Activated naive CD8-positive, alpha-beta T cell treated with anti-CD3 and anti-CD28 coated beads, Interleukin-2, amount 50 U/mL, for 24 hours (primary cell): ENCODE measurements at regions not wholly inside any gene's neighbourhood (a gene's known extent, or its start where the extent isn't known, plus 50 kb on each side); places are given as distances from the start of the nearest gene placed in this dataset.

Experiments
- ATAC-seq: fragments of 150-1000 bp; cut with Tn5 transposase; one replicate; pipeline ENCODE4 v1.10.0; 2021
- DNase-seq: peaks from one replicate; pipeline ENCODE4 v3.0.0; 2021
- H3K27ac Mint-ChIP-seq: one replicate; pipeline ENCODE4 v1.8.0; 2021; ENCODE audit warnings: mild to moderate bottlenecking, mixed read lengths
- H3K27me3 Mint-ChIP-seq: one replicate; pipeline ENCODE4 v1.8.0; 2021; ENCODE audit warnings: mixed read lengths
- H3K36me3 Mint-ChIP-seq: one replicate; pipeline ENCODE4 v1.8.0; 2021; ENCODE audit warnings: low read depth, mixed read lengths
- H3K4me1 Mint-ChIP-seq: one replicate; pipeline ENCODE4 v1.8.0; 2021; ENCODE audit warnings: mixed read lengths
- H3K4me3 Mint-ChIP-seq: one replicate; pipeline ENCODE4 v1.8.0; 2021; ENCODE audit warnings: mild to moderate bottlenecking, moderate library complexity, mixed read lengths
- H3K9me3 Mint-ChIP-seq: one replicate; pipeline ENCODE4 v1.8.0; 2021; ENCODE audit warnings: mixed read lengths

DNA sequence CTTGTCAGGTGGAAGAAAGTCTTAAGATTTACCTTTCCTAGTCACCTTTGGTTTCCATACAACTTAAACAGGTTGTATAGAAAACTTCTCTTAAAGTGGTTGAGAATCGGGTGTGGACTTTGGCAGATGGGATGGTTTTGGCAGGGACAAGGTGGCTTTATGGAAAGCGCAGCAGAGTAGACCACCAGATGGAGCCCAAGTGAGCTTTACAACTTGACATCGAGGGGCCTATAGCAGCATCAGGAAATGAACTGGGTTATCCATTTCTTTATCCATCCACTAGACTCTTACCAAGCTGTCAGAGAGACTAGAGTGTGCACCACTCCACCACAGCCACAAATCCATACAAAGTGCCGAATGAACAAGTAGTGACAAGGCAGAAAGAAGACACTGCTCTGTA lies 85.3 kb upstream of the MBNL1 start:
- Mint-ChIP-seq H3K4me1 (peaks cover 58% of the 10 kb centered on the region), H3K27me3 (no peaks in the 10 kb centered on the region), H3K4me3 (peak overlapping the region; percentile 43), H3K27ac (peak overlapping the region; percentile 49), H3K9me3 (no peaks in the 10 kb centered on the region), H3K36me3 (no peaks in the 10 kb centered on the region)
- ATAC-seq (peak; percentile 91), DNase-seq (peak; percentile 63)

DNA sequence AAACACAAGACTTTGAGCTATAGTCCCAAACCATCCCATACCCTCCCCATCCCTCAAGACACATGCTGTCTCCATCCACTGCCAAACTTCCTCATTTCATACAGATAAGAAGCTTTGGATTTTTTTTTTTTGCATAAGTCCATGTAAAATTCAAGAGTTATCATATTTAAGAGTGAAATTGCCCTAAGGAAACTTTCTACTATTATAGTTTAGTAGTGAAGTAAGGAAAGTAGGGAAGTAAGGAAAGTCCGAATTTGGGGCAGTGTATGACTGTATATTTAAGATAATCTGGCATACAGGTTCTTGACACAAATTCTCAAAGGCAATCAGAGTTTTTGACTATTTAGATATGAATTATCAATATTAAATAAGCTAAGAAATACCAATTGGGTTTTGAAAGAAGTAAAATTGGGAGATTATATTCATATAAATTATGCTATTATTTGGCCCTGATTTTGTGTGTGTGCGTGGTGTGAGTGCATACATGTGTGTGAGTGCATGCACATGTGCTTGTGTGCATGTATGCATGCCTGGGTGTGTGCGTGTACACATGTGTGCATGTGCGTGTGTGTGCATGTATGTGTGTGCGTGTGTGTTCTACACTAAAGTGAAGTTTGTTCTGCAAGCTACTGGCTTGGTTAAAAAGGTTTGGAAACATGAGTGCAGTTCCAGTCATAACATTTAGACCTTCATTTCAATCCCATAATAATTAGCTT lies 83.6 kb upstream of the MBNL1 start:
- DNase-seq (no peak), ATAC-seq (no peak)
- H3K36me3 Mint-ChIP-seq, result no peaks in the 10 kb centered on the region
- H3K4me3 Mint-ChIP-seq, result no peak overlapping the region
- no peak overlapping the region for H3K27ac Mint-ChIP-seq
- H3K9me3 Mint-ChIP-seq, result no peaks in the 10 kb centered on the region
- H3K27me3 Mint-ChIP-seq, result no peaks in the 10 kb centered on the region
- peaks cover 63% of the 10 kb centered on the region for H3K4me1 Mint-ChIP-seq

DNA sequence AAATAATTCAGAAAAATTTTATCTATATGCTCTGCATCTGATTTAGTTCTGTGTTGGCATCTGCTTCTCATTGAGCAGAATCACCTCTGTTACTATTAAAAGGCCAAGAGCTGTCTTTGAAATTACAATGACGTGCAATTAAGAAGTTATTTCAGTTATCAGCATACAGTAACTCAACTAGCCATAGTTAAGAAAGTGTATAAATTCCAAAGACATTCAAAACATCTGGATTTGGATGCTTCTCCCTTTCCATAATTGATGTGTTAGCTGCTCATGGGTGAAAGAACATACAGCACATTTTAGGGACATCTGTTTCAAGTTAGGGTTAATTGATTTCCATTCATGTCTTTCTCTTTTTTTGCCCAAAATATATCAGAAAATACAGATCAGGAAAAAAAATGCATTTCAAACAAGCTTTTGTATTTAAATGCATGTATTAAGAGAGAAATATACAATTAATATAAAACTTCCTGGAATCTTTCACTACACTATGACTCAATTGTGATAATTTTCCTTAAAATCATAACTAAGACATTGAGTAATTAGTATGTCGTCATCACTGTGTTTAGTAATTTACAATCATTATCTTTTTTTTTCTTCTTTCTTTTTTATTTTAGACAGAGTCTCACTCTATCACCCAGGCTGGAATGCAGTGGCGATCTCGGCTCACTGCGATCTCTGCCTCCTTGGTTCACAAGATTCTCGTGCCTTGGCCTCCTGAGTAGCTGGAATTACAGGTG lies 82.7 kb upstream of the MBNL1 start:
- no peaks in the 10 kb centered on the region for H3K36me3 Mint-ChIP-seq
- no peak overlapping the region for H3K27ac Mint-ChIP-seq
- no peak for DNase-seq
- ATAC-seq, result no peak
- H3K27me3 Mint-ChIP-seq, result no peaks in the 10 kb centered on the region
- no peak overlapping the region for H3K4me3 Mint-ChIP-seq
- H3K9me3 Mint-ChIP-seq, result no peaks in the 10 kb centered on the region
- H3K4me1 Mint-ChIP-seq, result peaks cover 67% of the 10 kb centered on the region

DNA sequence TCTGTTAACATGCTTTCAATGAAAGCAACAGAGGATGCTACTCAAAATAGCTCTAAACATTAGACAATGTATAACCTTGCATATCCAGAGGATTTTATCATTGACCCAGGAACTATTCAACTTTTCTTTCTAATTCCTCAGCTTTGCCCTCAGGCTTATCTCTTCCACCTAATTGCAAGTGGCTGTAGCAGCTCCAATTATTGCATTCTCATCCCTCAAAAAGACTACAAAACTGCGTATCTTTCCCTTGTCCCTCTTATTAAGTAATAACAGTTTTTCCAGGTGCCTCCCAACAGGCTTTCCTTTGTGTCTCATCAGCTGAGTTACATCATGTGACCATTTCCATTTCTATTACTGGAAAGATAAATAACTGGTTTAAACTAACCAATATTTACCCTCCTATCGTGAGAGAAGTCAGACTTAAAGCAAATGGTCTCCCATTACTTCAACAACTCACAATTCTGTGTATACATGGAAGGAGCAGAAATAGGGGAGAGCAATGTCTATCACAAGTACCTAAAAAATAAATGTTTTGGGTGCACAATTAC lies 78.0 kb upstream of the MBNL1 start:
- peaks cover 76% of the 10 kb centered on the region for H3K4me1 Mint-ChIP-seq
- no peaks in the 10 kb centered on the region for H3K27me3 Mint-ChIP-seq
- no peak for DNase-seq
- H3K4me3 Mint-ChIP-seq, result no peak overlapping the region
- no peak for ATAC-seq
- no peaks in the 10 kb centered on the region for H3K9me3 Mint-ChIP-seq
- peak overlapping the region; percentile 69 for H3K27ac Mint-ChIP-seq
- H3K36me3 Mint-ChIP-seq, result no peaks in the 10 kb centered on the region

DNA sequence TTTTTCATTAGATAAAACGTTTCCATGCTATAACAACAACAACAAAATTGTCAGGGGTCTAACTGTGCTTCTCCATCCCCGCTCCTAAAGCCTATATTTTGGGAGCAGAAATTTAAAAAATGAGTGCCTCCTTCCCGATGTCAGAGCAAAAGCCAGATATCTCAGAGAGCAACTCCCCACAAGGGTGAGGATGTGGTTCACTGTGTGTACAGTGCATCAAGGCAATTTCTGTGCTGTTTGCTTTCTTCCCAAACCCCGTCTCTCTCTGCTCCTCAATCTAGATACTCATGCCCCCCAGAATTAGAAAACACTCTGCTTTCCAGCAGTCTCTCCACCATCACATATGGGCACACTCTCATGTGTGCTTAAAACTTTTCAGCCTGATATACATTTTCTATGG lies 76.7 kb upstream of the MBNL1 start:
- Mint-ChIP-seq H3K4me3 (peak overlapping the region; percentile 68), H3K27ac (peak overlapping the region; percentile 76), H3K9me3 (no peaks in the 10 kb centered on the region), H3K36me3 (no peaks in the 10 kb centered on the region), H3K27me3 (no peaks in the 10 kb centered on the region), H3K4me1 (peaks cover 85% of the 10 kb centered on the region)
- ATAC-seq, result peak; percentile 42
- DNase-seq, result no peak

DNA sequence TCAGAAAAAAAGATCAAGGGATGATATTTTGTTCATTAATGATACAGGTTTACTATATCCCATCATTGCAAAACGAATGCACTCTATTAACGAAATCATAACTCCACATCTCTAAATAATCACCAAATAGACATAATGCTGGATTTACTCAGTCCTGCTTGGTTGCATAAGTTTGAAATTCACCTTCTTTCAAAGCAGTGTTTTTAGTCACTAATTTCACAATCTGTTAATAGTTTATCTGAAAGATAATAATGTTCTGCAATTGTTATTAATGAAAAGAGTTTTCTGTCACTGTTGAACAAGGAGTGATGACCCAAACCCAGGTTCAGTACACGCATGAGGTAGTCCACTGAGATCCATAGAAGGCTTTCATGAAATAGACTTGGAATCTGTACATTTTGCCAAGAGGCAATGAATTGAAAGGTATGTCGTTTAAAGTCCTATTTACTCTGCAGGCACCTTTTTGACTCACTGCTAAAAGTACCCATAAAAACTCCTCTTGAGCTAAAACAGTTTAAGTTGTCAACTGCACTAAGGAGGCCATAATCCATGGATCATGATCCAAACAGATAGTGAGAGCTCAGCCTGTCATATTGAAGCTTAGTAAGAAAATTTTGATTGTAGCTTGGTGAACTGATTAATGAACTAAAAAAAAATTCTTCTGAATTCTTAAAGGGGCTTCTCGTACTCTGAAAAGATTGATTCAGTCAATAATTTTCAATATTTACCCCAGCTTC lies 75.6 kb upstream of the MBNL1 start:
- Mint-ChIP-seq H3K9me3 (no peaks in the 10 kb centered on the region), H3K4me3 (peak overlapping the region; percentile 79), H3K36me3 (peaks cover 2% of the 10 kb centered on the region), H3K4me1 (peaks cover 86% of the 10 kb centered on the region), H3K27ac (peak overlapping the region; percentile 86), H3K27me3 (no peaks in the 10 kb centered on the region)
- no peak for ATAC-seq
- no peak for DNase-seq

DNA sequence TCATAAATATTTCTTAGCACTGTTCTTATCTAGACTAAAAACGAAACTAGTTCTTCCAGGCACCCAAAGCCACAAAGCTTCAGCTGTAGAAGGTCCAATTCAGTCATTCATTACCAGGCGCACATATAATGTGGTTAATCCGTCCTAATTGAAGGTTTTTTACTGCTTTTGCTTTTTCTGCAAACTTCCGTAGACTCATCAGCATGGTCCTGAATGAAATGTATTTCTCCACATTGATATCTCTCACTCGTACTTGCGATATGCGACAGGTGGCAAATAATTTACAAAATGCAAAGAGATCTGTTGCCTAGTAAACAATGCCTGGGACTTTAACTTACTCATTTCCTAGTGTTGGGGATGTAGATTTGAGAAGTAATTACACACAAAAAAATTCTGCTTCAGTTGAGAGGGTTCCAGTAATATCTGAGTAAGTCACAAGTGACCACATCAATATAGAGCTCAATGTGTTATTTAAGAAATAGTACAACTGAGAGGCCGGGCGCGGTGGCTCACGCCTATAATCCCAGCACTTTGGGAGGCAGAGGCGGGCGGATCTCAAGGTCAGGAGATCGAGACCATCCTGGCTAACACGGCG lies 75.0 kb upstream of the MBNL1 start:
- ATAC-seq (peak; percentile 48), DNase-seq (peak; percentile 33)
- Mint-ChIP-seq H3K4me1 (peaks cover 86% of the 10 kb centered on the region), H3K9me3 (no peaks in the 10 kb centered on the region), H3K4me3 (peak overlapping the region; percentile 79), H3K27me3 (no peaks in the 10 kb centered on the region), H3K36me3 (peaks cover 2% of the 10 kb centered on the region), H3K27ac (peak overlapping the region; percentile 86)

DNA sequence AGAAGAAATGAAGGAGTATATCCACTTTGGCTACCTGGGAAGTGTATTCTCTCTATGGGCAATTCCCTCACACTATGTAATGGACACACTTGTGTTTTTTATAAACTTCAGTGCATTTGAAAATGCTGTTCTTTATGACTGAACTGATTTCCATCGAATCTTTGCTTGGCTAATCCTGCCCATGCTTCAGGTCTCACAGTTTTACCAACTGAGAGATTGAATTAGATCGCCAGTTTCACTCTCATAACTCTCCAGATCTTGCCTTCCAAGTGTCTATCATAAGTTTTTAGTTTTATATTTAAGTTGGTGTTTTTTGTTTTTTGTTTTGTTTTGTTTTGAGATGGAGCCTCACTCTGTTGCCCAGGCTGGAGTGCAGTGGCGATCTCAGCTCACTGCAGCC lies 73.5 kb upstream of the MBNL1 start:
- no peaks in the 10 kb centered on the region for H3K27me3 Mint-ChIP-seq
- H3K27ac Mint-ChIP-seq, result peak overlapping the region; percentile 86
- no peak for ATAC-seq
- no peak for DNase-seq
- peaks cover 88% of the 10 kb centered on the region for H3K4me1 Mint-ChIP-seq
- H3K9me3 Mint-ChIP-seq, result no peaks in the 10 kb centered on the region
- H3K4me3 Mint-ChIP-seq, result peak overlapping the region; percentile 57
- H3K36me3 Mint-ChIP-seq, result peaks cover 2% of the 10 kb centered on the region

DNA sequence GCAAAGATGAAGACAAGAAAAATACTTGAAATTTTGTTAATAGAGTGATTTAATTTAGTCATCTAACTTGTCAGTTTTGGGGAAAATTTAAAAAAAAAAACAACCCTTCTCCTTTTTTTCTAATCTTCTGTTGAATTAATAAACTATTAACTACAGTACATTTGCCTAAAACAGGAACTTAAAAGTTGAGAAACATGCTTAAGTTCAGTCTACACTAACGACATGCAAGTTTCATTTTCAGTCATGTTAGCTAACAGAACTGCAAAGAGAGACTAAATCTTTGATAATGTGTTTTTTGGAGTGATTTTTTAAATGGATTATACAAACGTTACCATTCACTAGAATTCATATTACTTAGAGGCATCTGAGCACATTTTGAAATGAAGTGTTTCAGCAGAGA lies 71.9 kb upstream of the MBNL1 start:
- Mint-ChIP-seq H3K4me3 (peak overlapping the region; percentile 71), H3K27me3 (no peaks in the 10 kb centered on the region), H3K9me3 (no peaks in the 10 kb centered on the region), H3K27ac (peak overlapping the region; percentile 91), H3K4me1 (peaks cover 87% of the 10 kb centered on the region), H3K36me3 (peaks cover 2% of the 10 kb centered on the region)
- DNase-seq (no peak), ATAC-seq (no peak)

DNA sequence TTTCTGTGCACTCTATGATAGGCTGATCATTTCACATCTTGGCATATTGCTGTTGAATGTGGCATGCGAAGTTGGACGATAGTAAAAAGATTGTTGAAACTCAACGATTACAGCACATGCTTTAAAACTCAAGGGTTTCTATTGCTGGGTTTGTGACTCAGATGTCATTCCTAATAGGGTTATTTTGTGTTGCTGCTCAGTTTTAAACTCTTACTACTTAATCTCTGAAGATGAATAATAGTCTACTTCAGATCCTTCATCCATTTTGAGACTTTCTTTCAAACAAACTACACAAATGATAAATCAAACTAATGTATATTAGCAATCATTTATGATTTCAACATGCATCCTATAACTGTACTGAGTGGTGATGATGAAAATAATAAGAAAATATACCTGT lies 71.3 kb upstream of the MBNL1 start:
- Mint-ChIP-seq H3K9me3 (no peaks in the 10 kb centered on the region), H3K4me3 (peak overlapping the region; percentile 71), H3K27me3 (no peaks in the 10 kb centered on the region), H3K36me3 (peaks cover 2% of the 10 kb centered on the region), H3K4me1 (peaks cover 83% of the 10 kb centered on the region), H3K27ac (peak overlapping the region; percentile 91)
- DNase-seq (no peak), ATAC-seq (peak; percentile 25)

DNA sequence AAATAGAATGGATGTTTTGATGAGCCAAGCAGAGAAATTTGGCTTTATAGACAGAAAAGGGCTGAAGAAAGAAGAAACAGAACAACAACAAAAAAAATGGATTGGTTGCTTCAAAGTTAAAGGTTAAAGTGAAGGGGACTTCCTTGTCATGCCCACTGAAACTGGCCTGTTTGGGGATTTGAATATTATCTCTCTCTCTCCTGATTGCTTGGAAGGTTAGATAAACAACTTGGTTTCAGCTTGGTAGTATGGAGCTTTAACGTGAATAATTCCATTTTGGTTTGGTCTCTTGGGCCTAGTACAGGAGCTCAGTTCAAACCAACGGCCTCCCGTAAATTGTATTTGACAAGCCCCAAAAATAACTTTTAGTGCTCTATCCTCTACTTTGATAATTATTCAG lies 70.8 kb upstream of the MBNL1 start:
- peaks cover 2% of the 10 kb centered on the region for H3K36me3 Mint-ChIP-seq
- ATAC-seq (peak; percentile 51), DNase-seq (no peak)
- H3K27ac Mint-ChIP-seq, result peak overlapping the region; percentile 91
- no peaks in the 10 kb centered on the region for H3K27me3 Mint-ChIP-seq
- H3K9me3 Mint-ChIP-seq, result no peaks in the 10 kb centered on the region
- H3K4me3 Mint-ChIP-seq, result peak overlapping the region; percentile 71
- peaks cover 83% of the 10 kb centered on the region for H3K4me1 Mint-ChIP-seq

DNA sequence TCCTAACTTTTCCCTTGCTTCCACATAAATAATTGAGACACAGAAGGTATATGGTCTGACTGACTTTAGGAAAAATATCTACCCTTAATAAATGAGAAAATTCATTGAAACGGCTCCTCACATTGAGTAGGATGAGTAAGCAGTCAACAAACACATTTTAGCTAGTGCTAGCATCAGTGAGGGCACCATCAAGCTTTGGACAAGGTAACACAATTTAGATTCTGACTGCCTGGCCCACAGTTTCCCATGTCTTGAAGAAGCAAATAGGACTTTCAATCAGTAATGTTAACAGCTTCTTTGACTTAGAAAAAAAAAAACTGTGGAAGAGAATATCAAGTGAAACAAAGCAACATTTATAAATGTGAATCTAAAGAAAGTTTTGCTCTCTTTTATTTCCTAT lies 70.1 kb upstream of the MBNL1 start:
- ATAC-seq (no peak), DNase-seq (no peak)

DNA sequence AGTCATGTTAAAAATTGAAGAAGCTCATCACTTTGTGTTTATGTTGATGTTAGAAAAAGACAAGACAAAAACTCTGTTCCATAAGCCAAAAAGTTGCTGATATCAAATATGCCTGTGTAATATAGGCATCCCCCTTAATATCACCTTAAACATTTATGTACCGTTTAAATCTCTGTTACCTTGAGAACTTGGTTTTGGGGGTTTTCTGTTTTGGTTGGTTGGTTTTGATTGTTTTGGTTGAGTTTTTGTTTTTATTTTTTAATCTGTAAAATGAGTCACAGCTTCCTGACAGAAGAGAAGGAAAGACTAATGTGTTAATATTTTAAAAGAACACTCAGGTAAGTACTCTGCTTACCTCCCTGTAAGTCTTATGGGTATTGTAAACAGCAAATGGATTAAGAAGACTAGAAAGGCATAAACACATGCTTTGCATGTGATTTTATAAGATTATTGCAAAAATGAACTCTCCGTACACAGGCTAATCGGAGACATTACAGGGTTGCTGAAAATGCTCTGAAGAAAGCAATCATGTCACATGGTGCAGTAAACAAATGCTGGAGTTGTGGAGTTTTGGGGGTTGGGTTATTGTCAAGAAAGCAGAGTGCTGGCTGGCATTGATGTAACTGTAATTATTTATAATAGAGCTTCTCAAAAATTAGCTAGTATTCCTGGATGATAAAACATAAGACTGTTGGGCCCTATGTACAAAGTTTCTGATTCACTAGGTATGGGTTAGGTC lies 69.5 kb upstream of the MBNL1 start:
- H3K4me3 Mint-ChIP-seq, result peak overlapping the region; percentile 71
- no peaks in the 10 kb centered on the region for H3K27me3 Mint-ChIP-seq
- peaks cover 76% of the 10 kb centered on the region for H3K4me1 Mint-ChIP-seq
- DNase-seq (no peak), ATAC-seq (no peak)
- H3K9me3 Mint-ChIP-seq, result no peaks in the 10 kb centered on the region
- H3K27ac Mint-ChIP-seq, result peak overlapping the region; percentile 91
- peaks cover 2% of the 10 kb centered on the region for H3K36me3 Mint-ChIP-seq

More for the DNA sequence above, 70.1 kb upstream of the MBNL1 start:
- no peaks in the 10 kb centered on the region for H3K9me3 Mint-ChIP-seq
- no peaks in the 10 kb centered on the region for H3K27me3 Mint-ChIP-seq
- peak overlapping the region; percentile 91 for H3K27ac Mint-ChIP-seq
- peak overlapping the region; percentile 71 for H3K4me3 Mint-ChIP-seq
- H3K36me3 Mint-ChIP-seq, result peaks cover 2% of the 10 kb centered on the region
- peaks cover 79% of the 10 kb centered on the region for H3K4me1 Mint-ChIP-seq
